ENCODE measurements at regions not wholly inside any gene's neighbourhood (a gene's known extent, or its start where the extent isn't known, plus 50 kb on each side); places are given as distances from the start of the nearest gene placed in this dataset.

GRCh38 chr16:24624102-24624501 is 84.7 kb downstream of the RBBP6 start:
- no peak for ATAC-seq
- DNase-seq: no peak
- intact Hi-C loops (cut with DNase I): no loop called here
- no peak overlapping the region for H3K27ac ChIP-seq
- H3K4me3 ChIP-seq: no peak overlapping the region
- no peaks in the 10 kb centered on the region for H3K36me3 ChIP-seq
- TF ChIP-seq CTCF (IDR thresholded peaks at IDR 0.05): no peak
- no peaks in the 10 kb centered on the region for H3K4me1 ChIP-seq
- no peaks in the 10 kb centered on the region for H3K9me3 ChIP-seq
- H3K27me3 ChIP-seq: no peaks in the 10 kb centered on the region

GRCh38 chr16:24626256-24626655 is 86.9 kb downstream of the RBBP6 start:
- no peaks in the 10 kb centered on the region for H3K9me3 ChIP-seq
- H3K4me3 ChIP-seq: no peak overlapping the region

DNA sequence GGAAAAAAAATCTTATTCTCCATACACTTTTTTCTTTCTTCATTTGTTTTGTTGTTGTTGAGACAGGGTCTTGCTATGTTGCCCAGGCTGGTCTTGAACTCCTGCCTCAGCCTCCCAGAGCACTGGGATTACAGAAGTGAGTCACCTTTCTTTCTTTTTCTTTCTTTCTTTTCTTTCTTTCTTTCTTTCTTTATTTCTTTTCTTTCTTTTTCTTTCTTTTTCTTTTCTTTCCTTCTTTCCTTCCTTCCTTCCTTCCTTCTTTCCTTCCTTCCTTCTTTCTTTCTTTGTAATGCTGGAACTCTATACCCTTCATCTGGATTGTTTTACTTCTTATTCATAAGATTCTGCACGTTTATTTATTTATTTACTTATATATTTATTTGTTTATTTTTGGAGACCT is 94.5 kb upstream of the TNRC6A start:
- Histone ChIP-seq H3K27me3 (no peaks in the 10 kb centered on the region), H3K9me3 (no peaks in the 10 kb centered on the region), H3K27ac (no peak overlapping the region), H3K4me3 (no peak overlapping the region), H3K36me3 (no peaks in the 10 kb centered on the region), H3K4me1 (peaks cover 13% of the 10 kb centered on the region)
- TF ChIP-seq CTCF (IDR thresholded peaks at IDR 0.05): no peak
- intact Hi-C loops (cut with DNase I): no loop called here
- DNase-seq (no peak), ATAC-seq (no peak)

More at GRCh38 chr16:24626256-24626655, 86.9 kb downstream of the RBBP6 start:
- ATAC-seq: no peak
- H3K27me3 ChIP-seq: no peaks in the 10 kb centered on the region
- no peak for DNase-seq
- TF ChIP-seq CTCF (IDR thresholded peaks at IDR 0.05): no peak
- intact Hi-C loops (cut with DNase I): no loop called here
- H3K4me1 ChIP-seq: no peaks in the 10 kb centered on the region
- no peak overlapping the region for H3K27ac ChIP-seq
- H3K36me3 ChIP-seq: no peaks in the 10 kb centered on the region

- Histone ChIP-seq H3K36me3 (no peaks in the 10 kb centered on the region), H3K4me3 (no peak overlapping the region), H3K27ac (no peak overlapping the region), H3K9me3 (no peaks in the 10 kb centered on the region), H3K27me3 (no peaks in the 10 kb centered on the region), H3K4me1 (peaks cover 13% of the 10 kb centered on the region)
- intact Hi-C loops (cut with DNase I): no loop called here
- TF ChIP-seq CTCF (IDR thresholded peaks at IDR 0.05): no peak
- DNase-seq: peak; percentile 76
- ATAC-seq: no peak
Measured at GRCh38 chr16:24635900-24636610, 93.4 kb upstream of the TNRC6A start.

GRCh38 chr16:24639769-24640168 is 89.7 kb upstream of the TNRC6A start:
- Histone ChIP-seq H3K9me3 (no peaks in the 10 kb centered on the region), H3K27ac (no peak overlapping the region), H3K36me3 (no peaks in the 10 kb centered on the region), H3K27me3 (no peaks in the 10 kb centered on the region), H3K4me3 (no peak overlapping the region), H3K4me1 (peaks cover 13% of the 10 kb centered on the region)
- ATAC-seq (no peak), DNase-seq (no peak)
- intact Hi-C loops (cut with DNase I): no loop called here
- no peak for TF ChIP-seq CTCF (IDR thresholded peaks at IDR 0.05)

GRCh38 chr16:24643489-24643888 is 86.0 kb upstream of the TNRC6A start:
- Histone ChIP-seq H3K4me1 (no peaks in the 10 kb centered on the region), H3K27me3 (no peaks in the 10 kb centered on the region), H3K9me3 (no peaks in the 10 kb centered on the region), H3K36me3 (no peaks in the 10 kb centered on the region), H3K4me3 (no peak overlapping the region), H3K27ac (no peak overlapping the region)
- TF ChIP-seq CTCF (IDR thresholded peaks at IDR 0.05): no peak
- DNase-seq (no peak), ATAC-seq (no peak)
- intact Hi-C loops (cut with DNase I): no loop called here

Measured in upper lobe of right lung (tissue), 1 donor.